NCI-H1930 (cell line): ENCODE measurements at regions not wholly inside any gene's neighbourhood (a gene's known extent, or its start where the extent isn't known, plus 50 kb on each side); places are given as distances from the start of the nearest gene placed in this dataset.

Experiments
- DNase-seq, 2 experiments: peaks; one replicate each; lab custom pipeline; 2025; lab: John Stamatoyannopoulos, UW

DNA sequence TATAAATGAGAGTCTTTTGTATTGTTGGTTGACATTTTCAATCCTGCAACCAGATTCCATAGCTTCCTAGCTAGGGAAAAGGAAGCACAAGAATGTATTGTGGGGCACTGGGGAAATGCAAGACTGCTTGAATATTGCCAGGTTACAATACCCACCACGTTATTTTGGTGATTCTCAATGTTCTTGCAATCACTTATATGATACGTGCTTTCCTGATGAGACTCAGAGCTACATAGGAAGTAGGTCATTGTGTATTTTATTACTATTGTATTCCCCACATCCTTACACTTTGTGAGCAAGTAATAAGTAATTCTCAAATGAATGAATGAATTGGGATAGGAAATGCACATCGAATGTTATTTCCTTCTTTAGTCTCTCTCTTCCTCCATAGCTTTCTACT lies 217.1 kb upstream of the CD180 start:
- no peak for DNase-seq

DNA sequence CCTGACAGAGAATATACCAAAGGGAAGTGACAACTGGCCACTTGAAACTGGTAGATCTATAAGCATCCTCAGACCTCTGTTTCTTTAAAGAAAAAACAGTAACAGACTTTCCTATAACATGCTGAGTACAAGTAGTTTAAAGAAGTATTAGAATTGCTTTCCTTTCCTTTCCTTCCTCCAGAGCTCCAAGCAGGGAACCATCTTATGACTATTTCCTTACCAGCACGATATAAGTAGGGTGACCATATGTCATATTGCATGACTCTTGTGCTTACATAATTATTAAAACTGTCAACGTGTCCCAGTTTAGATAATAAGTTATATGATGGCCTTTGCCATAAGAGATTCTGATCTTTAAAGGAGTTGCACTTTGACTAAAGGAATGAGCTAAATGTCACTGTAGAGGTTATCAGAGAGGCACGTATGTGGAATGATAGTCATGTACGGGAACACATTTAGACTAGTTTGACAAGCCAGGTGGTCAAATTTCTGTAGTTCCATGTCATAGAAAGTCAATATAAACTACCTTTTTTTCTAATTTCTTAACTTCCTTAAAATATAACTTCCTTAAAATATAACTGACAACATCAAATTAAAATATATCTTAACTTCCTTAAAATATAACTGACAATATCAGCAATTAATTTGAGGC lies 212.7 kb upstream of the CD180 start:
- DNase-seq: no peak

DNA sequence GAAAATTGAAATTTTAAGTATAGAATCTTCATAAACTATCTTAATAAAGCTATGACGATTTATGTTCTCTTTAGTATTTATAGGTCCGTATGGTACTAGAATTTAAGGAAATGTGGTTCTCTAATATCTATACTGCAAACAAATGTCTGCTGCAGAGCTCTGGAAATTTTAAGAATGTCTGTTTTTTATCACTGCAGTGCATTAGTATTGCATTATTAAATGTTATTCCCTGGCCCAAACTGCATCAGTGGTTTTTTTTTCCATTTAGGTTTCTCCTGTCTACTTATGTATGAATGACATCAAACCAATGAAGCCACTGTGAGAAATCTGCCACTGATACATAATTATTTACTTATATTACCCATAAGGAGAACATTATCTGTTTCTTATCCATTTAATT lies 211.4 kb upstream of the CD180 start:
- no peak for DNase-seq

DNA sequence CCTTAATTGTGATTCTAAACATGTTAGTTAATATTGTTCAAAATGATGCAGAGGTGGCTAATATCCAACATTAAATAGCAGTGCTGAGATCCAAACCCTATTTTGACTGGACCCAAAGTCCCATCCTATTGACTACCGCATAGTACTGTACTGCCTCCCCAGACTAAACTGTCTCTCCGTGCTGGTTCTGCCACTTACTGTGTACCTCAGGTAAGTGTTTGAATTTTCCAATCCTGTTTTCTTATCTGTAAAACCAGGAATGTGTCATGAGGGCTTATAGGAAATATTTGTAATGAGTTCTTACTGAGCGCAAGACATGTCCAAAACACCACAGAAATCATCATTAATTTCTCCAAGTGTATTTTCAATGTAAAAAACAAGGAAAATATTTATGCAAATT lies 209.2 kb upstream of the CD180 start:
- DNase-seq: no peak

DNA sequence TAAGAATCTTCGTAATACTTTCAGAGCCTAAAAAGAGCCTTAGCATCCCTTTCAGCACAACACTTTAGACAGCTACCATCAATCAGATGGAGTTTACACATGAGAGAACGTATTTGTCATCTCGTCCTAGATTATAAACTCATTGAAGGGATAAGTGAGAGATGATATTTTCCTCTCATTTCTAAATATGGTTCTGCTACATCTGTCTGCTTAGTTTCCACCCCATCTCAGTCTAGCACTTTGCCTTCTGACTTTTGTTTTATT lies 208.4 kb upstream of the CD180 start:
- DNase-seq: no peak

DNA sequence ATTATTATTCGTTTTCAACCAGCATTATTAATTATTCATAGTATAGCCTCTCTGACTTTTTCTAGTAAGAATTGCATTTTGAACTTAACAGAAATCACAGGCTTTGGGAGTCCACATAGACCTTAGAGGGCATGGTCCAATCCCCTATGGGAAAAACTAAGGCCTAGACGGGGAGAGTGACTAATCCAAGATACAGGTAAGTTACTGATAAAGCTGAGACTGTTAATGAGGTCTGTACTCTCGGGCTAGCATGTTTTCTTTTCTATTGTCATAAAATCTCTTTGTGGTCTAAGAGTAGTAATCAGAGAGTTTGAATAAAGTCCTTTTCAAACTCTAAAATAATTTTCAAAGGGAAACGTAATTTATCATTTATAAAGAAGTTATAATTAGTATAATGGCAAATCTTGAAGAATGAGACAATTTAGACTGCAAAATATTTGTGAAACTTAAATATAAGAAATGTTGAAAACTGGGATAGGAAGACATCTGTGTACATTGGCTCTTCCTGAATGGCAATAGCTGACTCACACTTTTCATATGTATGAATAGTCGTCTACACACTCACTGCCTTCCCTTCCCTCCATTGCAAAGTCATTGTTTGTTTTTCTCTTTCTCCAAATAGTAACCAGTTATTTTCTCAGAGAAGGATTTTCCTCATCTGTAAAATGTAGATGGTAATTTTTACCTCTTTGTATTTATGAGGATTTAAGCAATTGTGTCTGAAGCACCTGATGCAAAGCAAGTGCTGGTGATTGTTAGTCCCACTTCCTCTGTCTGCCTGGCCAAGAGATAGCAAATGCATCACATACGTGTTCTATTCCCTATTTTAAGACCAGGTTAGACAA lies 207.9 kb upstream of the CD180 start:
- DNase-seq: no peak

DNA sequence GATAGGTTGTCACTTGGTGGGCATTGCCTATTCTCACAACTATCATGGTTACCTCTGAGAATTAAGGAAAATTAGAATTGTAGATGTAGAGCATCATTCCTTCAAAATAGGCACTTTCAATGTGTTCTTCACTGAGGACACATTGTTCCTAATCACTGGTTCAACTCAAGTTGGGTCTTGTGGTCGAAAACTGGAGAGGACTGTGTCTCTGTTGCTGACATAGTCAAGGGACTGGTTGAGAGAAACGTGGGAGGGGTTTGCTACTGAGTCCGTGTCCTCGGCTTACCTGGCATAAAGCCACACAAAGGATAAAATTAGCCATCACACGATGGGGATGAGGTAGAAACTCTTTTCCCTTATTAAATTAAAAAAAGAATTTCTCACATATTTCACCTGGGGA lies 205.9 kb upstream of the CD180 start:
- no peak for DNase-seq

DNA sequence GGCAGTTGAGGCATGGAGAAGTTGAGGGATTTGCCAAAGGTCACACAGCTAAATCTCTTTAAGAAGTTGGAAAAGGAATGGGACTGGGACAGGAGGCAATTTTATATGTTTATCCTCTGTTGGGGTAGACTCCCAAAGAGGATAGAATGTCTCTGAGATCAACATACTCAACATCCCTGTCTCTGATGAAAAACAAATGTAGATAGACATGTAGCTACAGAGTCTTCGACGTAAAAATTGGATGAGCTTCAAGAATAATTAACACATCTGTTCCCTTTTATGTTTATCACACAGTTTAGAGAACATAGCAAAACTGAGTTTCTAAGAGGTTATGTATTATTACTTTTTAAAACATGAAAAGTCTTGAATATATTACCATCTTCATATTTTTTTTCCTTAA lies 204.6 kb upstream of the CD180 start:
- no peak for DNase-seq

DNA sequence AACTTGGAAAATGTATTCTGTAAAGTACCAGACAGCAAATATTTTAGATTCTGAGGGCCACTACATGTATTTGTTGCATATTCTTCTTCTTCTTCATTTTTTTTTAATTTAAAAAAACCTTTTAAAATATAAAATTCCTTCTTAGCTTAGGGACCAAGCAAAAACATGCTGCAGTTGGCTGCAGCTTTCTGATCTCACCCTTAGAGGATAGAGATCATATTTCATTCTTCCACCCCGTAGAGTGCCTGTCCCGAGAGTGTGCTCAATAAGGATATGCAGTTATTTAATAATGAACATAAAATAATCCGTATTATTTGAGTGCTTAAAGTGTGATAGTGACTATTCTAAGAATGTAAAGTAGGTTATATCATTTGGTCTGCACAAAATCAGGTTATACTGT lies 204.2 kb upstream of the CD180 start:
- no peak for DNase-seq

DNA sequence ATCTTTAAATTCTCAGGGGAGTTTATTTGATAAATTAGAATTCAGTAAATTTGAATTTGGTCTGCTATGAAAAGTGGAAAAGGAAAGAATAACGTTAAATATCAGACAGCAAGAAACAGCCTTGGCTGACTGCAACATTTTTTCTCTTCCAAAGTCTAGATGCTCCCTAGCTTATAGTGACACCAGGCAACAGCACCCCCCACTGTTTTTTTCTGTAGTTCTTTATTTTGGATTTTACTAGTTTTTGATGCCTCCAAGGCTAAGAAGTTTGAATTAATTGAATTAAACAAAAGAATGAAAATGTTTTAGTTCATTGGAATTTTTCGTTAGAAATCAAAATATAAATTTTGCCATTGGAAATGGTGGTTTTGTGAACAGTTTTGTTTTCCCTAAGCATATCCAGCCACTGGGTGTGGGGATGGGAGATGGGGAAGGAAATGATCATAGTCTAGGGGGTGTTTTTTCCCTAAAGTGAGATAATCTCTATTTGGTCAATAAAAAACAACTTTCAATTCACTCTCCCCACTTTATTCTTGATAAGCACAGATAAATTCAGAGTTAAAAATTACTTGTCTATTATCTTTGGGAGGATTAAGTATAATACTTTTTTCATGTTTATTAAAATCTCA lies 199.3 kb upstream of the CD180 start:
- DNase-seq: no peak

DNA sequence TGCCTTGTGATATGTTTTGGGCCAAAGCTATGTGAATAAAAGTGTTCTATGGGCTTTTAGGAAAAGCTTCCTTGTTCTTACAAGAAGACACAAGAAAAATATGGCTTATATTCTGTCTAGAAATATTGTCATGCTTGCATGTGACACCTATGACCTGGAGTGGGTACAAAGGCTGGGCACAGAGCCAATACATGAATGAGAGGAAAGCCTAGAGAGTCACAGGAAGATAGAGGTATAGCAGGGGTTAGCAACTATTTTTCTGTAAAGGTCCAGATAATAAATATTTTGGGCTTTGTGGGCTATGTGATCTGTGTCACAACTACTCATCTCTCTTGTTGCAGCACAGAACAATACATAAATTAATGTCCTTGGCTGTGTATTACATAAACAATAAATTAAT lies 196.6 kb upstream of the CD180 start:
- no peak for DNase-seq

DNA sequence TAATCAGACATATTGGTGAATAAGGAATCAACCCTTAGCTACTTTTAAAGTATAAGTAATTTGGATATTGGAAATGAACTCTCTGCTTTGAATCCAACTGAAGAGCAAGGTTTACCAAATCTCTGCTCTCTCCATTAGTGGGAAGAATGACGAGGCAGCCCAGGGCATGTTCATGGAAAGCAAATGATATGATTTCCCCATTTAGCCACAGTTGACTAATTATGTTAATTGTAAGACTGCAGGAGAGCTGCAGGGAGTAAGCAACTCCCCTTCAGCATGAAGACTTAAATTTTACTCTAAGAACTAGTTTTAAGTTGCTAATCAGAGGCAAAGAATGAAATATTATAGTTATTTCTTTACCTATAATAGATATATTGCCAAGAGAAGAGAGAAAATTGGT lies 194.3 kb upstream of the CD180 start:
- no peak for DNase-seq

DNA sequence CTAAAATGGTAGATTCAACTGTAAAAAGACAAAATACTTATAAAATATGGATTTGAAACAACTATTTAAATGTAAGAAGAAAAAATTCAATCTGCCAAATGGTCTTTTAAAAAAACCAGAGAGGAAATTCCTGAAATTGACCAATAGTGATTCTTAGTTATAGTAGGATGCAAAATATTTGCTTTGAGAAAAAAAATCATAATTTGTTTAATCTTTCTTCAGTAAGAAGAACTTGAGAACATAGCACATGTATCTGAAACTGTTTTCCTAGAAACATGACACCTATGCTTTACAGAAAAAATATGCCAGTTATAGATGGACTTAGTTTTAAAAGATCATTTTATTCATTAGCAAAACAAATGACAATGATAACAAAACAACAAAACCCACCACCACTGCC lies 186.9 kb upstream of the CD180 start:
- DNase-seq: no peak

DNA sequence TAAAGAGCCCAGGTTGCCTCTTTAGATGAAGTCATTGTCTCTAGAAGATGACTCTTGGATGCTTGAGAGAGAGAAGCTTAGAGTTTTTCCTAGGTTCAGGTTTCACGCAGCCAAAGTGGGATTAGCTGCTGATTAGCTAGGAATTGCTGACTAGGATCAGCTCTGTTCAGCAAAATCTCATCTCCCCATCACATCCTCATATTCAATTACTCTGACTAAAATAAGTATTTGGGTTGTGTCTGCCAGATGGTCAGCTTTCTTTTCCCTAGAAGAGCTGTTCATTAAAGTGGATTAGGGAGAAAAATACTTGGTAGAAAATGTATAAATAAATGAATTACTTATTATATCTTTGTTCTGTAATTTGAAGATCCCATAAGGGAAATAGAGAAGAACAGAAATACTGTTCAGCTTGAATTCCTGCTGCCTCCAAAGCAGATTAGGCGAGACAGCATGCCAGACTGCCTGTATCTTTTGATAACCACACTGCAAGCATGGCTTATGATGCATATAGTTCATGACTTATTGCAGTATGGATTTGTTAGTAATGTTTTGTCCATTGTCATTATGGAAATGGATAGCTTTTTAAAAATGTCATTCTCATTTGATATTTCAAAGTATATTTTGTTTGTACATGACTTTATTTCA lies 184.8 kb upstream of the CD180 start:
- no peak for DNase-seq

DNA sequence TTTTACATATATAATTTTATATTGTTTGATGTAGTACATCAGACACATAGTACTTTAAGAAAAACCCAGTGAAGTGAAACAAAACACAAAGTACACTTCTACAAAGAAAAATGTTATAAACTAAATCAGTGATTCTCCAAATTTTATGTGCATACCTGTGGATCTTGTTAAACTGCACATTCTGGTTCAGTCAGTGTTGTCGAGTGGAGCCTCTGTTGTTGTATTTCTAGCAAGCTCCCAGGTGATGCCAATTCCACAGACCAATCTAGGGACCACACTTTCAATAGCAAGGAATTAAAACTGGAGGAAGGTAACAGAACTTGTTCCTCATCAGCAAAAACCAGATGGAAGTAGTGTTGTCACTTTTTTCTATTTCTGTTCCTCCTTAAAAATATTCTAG lies 183.8 kb upstream of the CD180 start:
- DNase-seq: no peak

DNA sequence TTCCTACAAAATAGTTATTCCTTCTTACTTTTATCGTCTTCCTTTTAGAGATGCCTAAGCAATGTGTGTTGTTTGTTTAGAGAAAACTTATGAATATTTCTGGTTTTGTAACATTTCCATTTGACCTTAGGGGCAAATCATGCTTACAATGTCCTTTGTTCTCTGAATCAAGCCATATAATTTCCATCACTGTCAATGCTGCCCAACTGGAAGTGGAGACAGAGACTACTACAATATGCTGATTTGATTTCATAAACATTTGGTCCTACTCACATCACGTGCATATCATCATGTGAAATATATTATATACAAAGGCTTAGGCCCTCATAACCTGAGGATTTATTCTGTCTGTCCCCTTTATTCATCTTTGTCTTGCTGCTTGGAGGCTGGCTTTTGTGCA lies 183.2 kb upstream of the CD180 start:
- no peak for DNase-seq

DNA sequence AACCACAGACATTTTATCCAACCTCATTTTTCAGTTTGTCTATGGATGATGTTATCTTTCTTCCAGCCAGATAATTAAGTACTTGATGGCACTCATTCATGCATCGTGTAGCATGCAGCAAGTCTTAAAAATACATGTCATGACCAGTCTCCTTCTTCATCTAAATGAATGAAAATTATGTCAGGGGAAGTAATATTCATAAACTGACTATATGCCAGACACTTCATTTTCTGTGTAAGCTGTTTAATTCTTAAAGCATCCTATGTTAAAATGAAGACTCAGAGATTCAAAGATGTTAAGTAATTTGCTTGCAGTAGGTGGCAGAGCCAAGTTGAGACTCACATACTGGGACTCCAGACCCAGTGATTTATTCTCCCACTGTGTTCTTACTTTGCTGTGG lies 181.7 kb upstream of the CD180 start:
- DNase-seq: no peak

DNA sequence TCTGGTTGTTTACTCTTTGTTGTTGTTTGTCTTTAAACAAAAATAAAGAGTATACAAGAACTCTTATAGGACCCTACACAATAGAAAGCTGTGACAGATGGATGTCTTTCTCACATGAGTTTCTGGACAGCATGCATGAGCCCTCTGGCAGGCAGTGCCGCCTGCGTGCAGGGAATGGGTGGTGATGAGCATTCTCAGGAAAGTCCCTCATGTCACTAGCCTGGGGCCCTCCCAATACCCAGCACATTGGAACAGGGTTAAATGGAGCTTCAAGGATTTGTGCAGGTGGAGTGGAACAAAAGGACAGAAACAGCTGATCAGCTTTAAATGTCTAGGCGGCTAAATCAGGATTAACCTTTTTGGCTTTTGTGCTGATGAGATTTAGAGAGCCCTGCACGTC lies 181.0 kb upstream of the CD180 start:
- no peak for DNase-seq

DNA sequence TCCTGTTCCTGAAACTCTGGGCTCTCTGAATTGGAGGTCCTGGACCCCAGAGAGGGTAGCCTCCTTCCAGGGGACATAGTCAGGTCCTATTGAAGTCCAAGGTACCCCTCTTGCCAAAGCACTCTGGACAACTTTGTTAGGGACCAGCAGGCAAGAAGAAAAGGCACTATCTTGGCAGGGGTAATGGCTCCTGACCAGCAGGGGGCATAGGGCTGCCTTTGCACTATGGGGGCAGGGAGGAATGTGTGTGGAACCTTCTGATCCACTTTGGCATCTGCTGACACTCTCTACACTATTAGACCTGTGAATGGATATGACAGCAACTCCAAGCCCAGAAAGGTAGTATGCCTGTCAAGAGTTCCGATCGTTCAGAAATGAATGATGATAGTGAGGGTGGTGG lies 179.0 kb upstream of the CD180 start:
- no peak for DNase-seq

DNA sequence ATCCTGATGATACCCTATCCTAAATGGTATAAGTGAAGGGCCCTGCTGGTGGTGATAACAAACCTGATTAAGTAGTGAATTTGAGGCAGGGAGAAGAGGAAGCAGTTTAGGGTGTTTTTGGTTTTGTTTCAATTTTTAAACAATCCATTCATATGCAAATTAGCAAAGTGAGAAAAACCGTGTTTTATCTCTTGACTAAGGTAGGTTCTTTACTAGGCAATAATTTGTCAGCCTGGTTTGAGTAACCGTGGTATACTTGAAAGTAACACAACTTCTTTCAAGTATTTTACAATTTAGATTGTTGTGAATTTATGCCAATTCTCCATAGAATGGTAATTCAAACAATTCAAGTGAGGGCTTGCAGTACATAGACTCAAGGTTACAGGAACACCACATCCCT lies 177.8 kb upstream of the CD180 start:
- no peak for DNase-seq

DNA sequence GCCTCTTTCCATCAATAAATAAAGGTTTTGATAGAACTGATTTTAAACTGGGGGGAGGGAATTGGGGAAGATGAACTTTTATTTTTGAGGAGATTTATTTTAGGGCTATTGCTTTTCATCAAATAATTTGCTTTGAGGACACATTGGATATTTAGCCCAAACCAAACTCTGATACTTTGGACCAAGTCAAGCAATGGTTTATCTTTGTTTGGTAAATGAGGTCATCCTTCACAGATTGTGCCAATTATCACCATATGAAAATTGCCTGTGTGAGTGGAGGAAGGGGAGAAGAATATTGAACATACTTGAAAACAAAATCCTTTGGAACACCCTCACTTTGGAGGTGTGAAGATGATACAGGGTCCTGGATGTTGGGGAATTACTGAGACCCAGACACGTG lies 176.9 kb upstream of the CD180 start:
- no peak for DNase-seq

DNA sequence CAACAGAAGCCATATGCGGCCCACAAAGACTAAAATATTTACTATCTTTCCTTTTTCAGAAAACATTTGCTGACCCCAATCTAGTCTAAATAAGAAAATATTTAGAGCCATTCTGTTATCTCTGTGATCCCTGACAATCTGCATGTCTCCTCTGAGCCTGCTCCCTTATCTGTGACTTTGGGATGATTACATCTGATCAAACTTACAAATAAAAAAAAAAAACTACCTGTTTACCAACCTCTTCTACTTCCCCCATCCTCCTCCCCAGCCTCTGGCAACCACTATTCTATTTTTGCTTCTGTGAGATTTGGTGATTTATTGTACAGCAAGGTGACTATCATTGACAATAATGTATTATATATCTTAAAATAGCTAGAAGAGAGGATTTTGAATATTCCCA lies 176.3 kb upstream of the CD180 start:
- DNase-seq: no peak

DNA sequence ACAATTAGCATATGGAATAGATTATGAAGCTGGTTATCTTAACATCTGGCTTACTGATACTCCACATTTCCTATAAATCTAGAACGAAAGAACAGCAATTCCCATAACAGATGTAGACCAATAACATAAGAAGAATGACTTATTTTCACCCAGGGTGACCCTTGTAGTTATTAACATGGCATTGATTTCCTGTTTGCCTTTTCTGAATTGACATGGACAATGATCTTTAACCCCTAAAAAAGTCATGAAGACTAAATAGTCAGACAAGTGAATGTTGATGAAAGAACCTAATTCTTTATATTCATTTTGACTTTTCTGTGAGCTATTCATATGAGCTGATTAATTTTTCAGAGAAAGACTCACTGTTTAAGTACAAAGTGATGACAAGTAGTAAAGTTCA lies 175.3 kb upstream of the CD180 start:
- no peak for DNase-seq
